KMS-11 (cell line): ENCODE measurements at regions not wholly inside any gene's neighbourhood (a gene's known extent, or its start where the extent isn't known, plus 50 kb on each side); places are given as distances from the start of the nearest gene placed in this dataset.

Experiments
- H2AFZ ChIP-seq: fragments of 200-600 bp; sonication (generic); 2 replicates; pipeline ENCODE4 v1.6.1; 2016; ENCODE audit warnings: antibody characterized with exemption, mixed run types, low read depth
- H3K27ac ChIP-seq: fragments of 200-600 bp; sonication (generic); 2 replicates; pipeline ENCODE4 v1.6.1; 2016; ENCODE audit warnings: mild to moderate bottlenecking, mixed run types
- H3K27me3 ChIP-seq: fragments of 200-600 bp; sonication (generic); 2 replicates; pipeline ENCODE4 v1.6.1; 2017; ENCODE audit warnings: mild to moderate bottlenecking, low read depth, mixed run types, moderate library complexity; ENCODE audit not compliant: insufficient read depth
- H3K36me3 ChIP-seq: fragments of 200-600 bp; sonication (generic); 2 replicates; pipeline ENCODE4 v1.6.1; 2017; ENCODE audit warnings: mild to moderate bottlenecking, mixed run types; ENCODE audit not compliant: insufficient read depth
- H3K4me1 ChIP-seq: fragments of 200-600 bp; sonication (generic); 2 replicates; pipeline ENCODE4 v1.6.1; 2016; ENCODE audit warnings: mild to moderate bottlenecking, low read depth, mixed run types; ENCODE audit not compliant: poor library complexity, severe bottlenecking
- H3K4me2 ChIP-seq: fragments of 200-600 bp; sonication (generic); 2 replicates; pipeline ENCODE4 v1.7.0; 2016; ENCODE audit warnings: mild to moderate bottlenecking, mixed run types
- H3K4me3 ChIP-seq: fragments of 200-600 bp; sonication (generic); IDR thresholded peaks from 2 replicates; pipeline ENCODE4 v1.6.1; 2017; ENCODE audit warnings: low read depth, low read length, mixed read lengths; ENCODE audit not compliant: insufficient read depth
- H3K79me2 ChIP-seq: fragments of 200-600 bp; sonication (generic); 2 replicates; pipeline ENCODE4 v1.6.1; 2016; ENCODE audit warnings: low read depth, mixed run types; ENCODE audit not compliant: insufficient read depth
- H3K9ac ChIP-seq: fragments of 200-600 bp; sonication (generic); 2 replicates; pipeline ENCODE4 v1.6.1; 2016; ENCODE audit warnings: mild to moderate bottlenecking, mixed run types
- H4K20me1 ChIP-seq: fragments of 200-600 bp; sonication (generic); 2 replicates; pipeline ENCODE4 v1.6.1; 2016; ENCODE audit warnings: mild to moderate bottlenecking, mixed run types; ENCODE audit not compliant: insufficient read depth
- CTCF ChIP-seq: fragments of 200-600 bp; sonication (generic); conservative IDR thresholded peaks from 2 replicates; pipeline ENCODE4 v1.6.1; 2017; ENCODE audit warnings: low read depth, mild to moderate bottlenecking, antibody characterized with exemption, low read length, moderate library complexity, mixed read lengths

GRCh38 chr6:140370976-140371870 is 996.8 kb upstream of the CITED2 start:
- Histone ChIP-seq H3K27me3 (no peaks in the 10 kb centered on the region), H3K4me1 (no peaks in the 10 kb centered on the region), H4K20me1 (no peaks in the 10 kb centered on the region), H3K4me2 (no peak overlapping the region), H2AFZ (no peak overlapping the region), H3K79me2 (no peaks in the 10 kb centered on the region), H3K9ac (no peak overlapping the region), H3K36me3 (no peaks in the 10 kb centered on the region), H3K4me3 (no peak overlapping the region), H3K27ac (no peak overlapping the region)
- TF ChIP-seq CTCF = no peak

- no peaks in the 10 kb centered on the region for H3K4me1 ChIP-seq
- no peak overlapping the region for H3K27ac ChIP-seq
- no peak for TF ChIP-seq CTCF
Measured at GRCh38 chr6:140370441-140370840, 996.0 kb upstream of the CITED2 start.

GRCh38 chr6:140366991-140367390 is 992.5 kb upstream of the CITED2 start:
- no peak overlapping the region for H3K4me3 ChIP-seq
- H3K27ac ChIP-seq = no peak overlapping the region
- H3K9ac ChIP-seq = no peak overlapping the region
- H3K27me3 ChIP-seq = no peaks in the 10 kb centered on the region
- no peaks in the 10 kb centered on the region for H3K4me1 ChIP-seq
- no peak overlapping the region for H2AFZ ChIP-seq
- no peaks in the 10 kb centered on the region for H4K20me1 ChIP-seq
- TF ChIP-seq CTCF = no peak
- H3K36me3 ChIP-seq = no peaks in the 10 kb centered on the region
- no peak overlapping the region for H3K4me2 ChIP-seq
- H3K79me2 ChIP-seq = no peaks in the 10 kb centered on the region

More at GRCh38 chr6:140370441-140370840, 996.0 kb upstream of the CITED2 start:
- H4K20me1 ChIP-seq = no peaks in the 10 kb centered on the region
- H3K79me2 ChIP-seq = no peaks in the 10 kb centered on the region
- H3K9ac ChIP-seq = no peak overlapping the region
- no peaks in the 10 kb centered on the region for H3K27me3 ChIP-seq
- no peak overlapping the region for H3K4me3 ChIP-seq
- H3K4me2 ChIP-seq = no peak overlapping the region
- no peaks in the 10 kb centered on the region for H3K36me3 ChIP-seq
- no peak overlapping the region for H2AFZ ChIP-seq

GRCh38 chr6:140364916-140365315 is 990.5 kb upstream of the CITED2 start:
- Histone ChIP-seq H3K4me3 (no peak overlapping the region), H4K20me1 (no peaks in the 10 kb centered on the region), H3K27ac (no peak overlapping the region), H3K79me2 (no peaks in the 10 kb centered on the region), H3K36me3 (no peaks in the 10 kb centered on the region), H3K4me2 (no peak overlapping the region), H3K9ac (no peak overlapping the region), H2AFZ (no peak overlapping the region), H3K27me3 (no peaks in the 10 kb centered on the region), H3K4me1 (no peaks in the 10 kb centered on the region)
- TF ChIP-seq CTCF = no peak
